ENCODE measurements at regions not wholly inside any gene's neighbourhood (a gene's known extent, or its start where the extent isn't known, plus 50 kb on each side); places are given as distances from the start of the nearest gene placed in this dataset.

GRCh38 chr1:36734356-36734755, 251.6 kb upstream of the CSF3R start (continued):
- TF ChIP-seq, protein P1, sequence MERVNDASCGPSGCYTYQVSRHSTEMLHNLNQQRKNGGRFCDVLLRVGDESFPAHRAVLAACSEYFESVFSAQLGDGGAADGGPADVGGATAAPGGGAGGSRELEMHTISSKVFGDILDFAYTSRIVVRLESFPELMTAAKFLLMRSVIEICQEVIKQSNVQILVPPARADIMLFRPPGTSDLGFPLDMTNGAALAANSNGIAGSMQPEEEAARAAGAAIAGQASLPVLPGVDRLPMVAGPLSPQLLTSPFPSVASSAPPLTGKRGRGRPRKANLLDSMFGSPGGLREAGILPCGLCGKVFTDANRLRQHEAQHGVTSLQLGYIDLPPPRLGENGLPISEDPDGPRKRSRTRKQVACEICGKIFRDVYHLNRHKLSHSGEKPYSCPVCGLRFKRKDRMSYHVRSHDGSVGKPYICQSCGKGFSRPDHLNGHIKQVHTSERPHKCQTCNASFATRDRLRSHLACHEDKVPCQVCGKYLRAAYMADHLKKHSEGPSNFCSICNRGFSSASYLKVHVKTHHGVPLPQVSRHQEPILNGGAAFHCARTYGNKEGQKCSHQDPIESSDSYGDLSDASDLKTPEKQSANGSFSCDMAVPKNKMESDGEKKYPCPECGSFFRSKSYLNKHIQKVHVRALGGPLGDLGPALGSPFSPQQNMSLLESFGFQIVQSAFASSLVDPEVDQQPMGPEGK (CRISPR knock-in tag; IDR thresholded peaks at IDR 0.05; ENCODE audit: borderline replicate concordance): no peak
- TF ChIP-seq ZNF70 (CRISPR knock-in tag; IDR thresholded peaks at IDR 0.05) (no peak), ESRRG (CRISPR knock-in tag; IDR thresholded peaks at IDR 0.05) (no peak), ARNTL (CRISPR knock-in tag; IDR thresholded peaks at IDR 0.05; ENCODE audit: borderline replicate concordance, low read depth) (no peak)
- TF ChIP-seq, protein P2, sequence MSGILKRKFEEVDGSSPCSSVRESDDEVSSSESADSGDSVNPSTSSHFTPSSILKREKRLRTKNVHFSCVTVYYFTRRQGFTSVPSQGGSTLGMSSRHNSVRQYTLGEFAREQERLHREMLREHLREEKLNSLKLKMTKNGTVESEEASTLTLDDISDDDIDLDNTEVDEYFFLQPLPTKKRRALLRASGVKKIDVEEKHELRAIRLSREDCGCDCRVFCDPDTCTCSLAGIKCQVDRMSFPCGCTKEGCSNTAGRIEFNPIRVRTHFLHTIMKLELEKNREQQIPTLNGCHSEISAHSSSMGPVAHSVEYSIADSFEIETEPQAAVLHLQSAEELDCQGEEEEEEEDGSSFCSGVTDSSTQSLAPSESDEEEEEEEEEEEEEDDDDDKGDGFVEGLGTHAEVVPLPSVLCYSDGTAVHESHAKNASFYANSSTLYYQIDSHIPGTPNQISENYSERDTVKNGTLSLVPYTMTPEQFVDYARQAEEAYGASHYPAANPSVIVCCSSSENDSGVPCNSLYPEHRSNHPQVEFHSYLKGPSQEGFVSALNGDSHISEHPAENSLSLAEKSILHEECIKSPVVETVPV (CRISPR knock-in tag; IDR thresholded peaks at IDR 0.05): no peak

- no peak for ATAC-seq
Observed at GRCh38 chr1:36733748-36734147, 251.0 kb upstream of the CSF3R start.

GRCh38 chr1:36732015-36732356, 249.3 kb upstream of the CSF3R start:
- no peak for TF ChIP-seq OSR1 (CRISPR knock-in tag; IDR thresholded peaks at IDR 0.05)
- TF ChIP-seq RARB (CRISPR knock-in tag; IDR thresholded peaks at IDR 0.05): no peak
- TF ChIP-seq ZFP30 (CRISPR knock-in tag; IDR thresholded peaks at IDR 0.05): no peak
- TF ChIP-seq ZNF70 (CRISPR knock-in tag; IDR thresholded peaks at IDR 0.05): no peak
- TF ChIP-seq POU6F1 (CRISPR knock-in tag; IDR thresholded peaks at IDR 0.05; ENCODE audit: borderline replicate concordance, low read depth): no peak

More at GRCh38 chr1:36733748-36734147, 251.0 kb upstream of the CSF3R start:
- no peak for TF ChIP-seq ESRRG (CRISPR knock-in tag; IDR thresholded peaks at IDR 0.05)
- TF ChIP-seq BACH2 (CRISPR knock-in tag; IDR thresholded peaks at IDR 0.05; ENCODE audit: borderline replicate concordance): no peak
- no peak for TF ChIP-seq ZC3H10 (CRISPR knock-in tag; IDR thresholded peaks at IDR 0.05)
- no peak for TF ChIP-seq ZFP3 (CRISPR knock-in tag; IDR thresholded peaks at IDR 0.05)
- no peak for TF ChIP-seq TCF4 (CRISPR knock-in tag; IDR thresholded peaks at IDR 0.05; ENCODE audit: borderline replicate concordance)
- no peak for TF ChIP-seq RARB (CRISPR knock-in tag; IDR thresholded peaks at IDR 0.05)
- TF ChIP-seq ISL1 (CRISPR knock-in tag; IDR thresholded peaks at IDR 0.05): no peak
- TF ChIP-seq SNAI2 (CRISPR knock-in tag; IDR thresholded peaks at IDR 0.05): no peak
- TF ChIP-seq POU6F1 (CRISPR knock-in tag; IDR thresholded peaks at IDR 0.05; ENCODE audit: borderline replicate concordance, low read depth): no peak
- TF ChIP-seq ZNF70 (CRISPR knock-in tag; IDR thresholded peaks at IDR 0.05): no peak
- no peak for TF ChIP-seq OSR1 (CRISPR knock-in tag; IDR thresholded peaks at IDR 0.05)
- TF ChIP-seq CSDC2 (CRISPR knock-in tag; IDR thresholded peaks at IDR 0.05): no peak
- no peak for TF ChIP-seq TSHZ2 (CRISPR knock-in tag; IDR thresholded peaks at IDR 0.05)
- no peak for TF ChIP-seq ARNTL (CRISPR knock-in tag; IDR thresholded peaks at IDR 0.05; ENCODE audit: borderline replicate concordance, low read depth)
- no peak for TF ChIP-seq ZNF8 (CRISPR knock-in tag; IDR thresholded peaks at IDR 0.05)
- no peak for TF ChIP-seq ZFP30 (CRISPR knock-in tag; IDR thresholded peaks at IDR 0.05)
- TF ChIP-seq, protein P1 (CRISPR knock-in tag; IDR thresholded peaks at IDR 0.05; ENCODE audit: borderline replicate concordance): no peak
- TF ChIP-seq ZNF565 (CRISPR knock-in tag; conservative IDR thresholded peaks at IDR 0.05; ENCODE audit: low read depth): no peak
- no peak for TF ChIP-seq GLIS3 (CRISPR knock-in tag; IDR thresholded peaks at IDR 0.05)

More at GRCh38 chr1:36732015-36732356, 249.3 kb upstream of the CSF3R start:
- no peak for ATAC-seq
